T-helper 1 cell treated with Interleukin-12 subunit alpha and Interleukin-12 subunit beta and Interleukin-4 antibody, amounts not matched to agents 30 μg/mL and 1 μg/mL, for 36 hours (primary cell): ENCODE measurements at regions not wholly inside any gene's neighbourhood (a gene's known extent, or its start where the extent isn't known, plus 50 kb on each side); places are given as distances from the start of the nearest gene placed in this dataset.

ENCODE experiments used
- H3K27ac Mint-ChIP-seq: one replicate; pipeline ENCODE4 v1.8.0; 2021; ENCODE audit warnings: mild to moderate bottlenecking, mixed read lengths
- H3K27me3 Mint-ChIP-seq: one replicate; pipeline ENCODE4 v1.8.0; 2021; ENCODE audit warnings: low read depth, mixed read lengths
- H3K36me3 Mint-ChIP-seq: one replicate; pipeline ENCODE4 v1.8.0; 2021; ENCODE audit warnings: low read depth, mixed read lengths
- H3K4me1 Mint-ChIP-seq: one replicate; pipeline ENCODE4 v1.8.0; 2021; ENCODE audit warnings: low read depth, mixed read lengths
- H3K4me3 Mint-ChIP-seq: one replicate; pipeline ENCODE4 v1.8.0; 2021; ENCODE audit warnings: mild to moderate bottlenecking, moderate library complexity, mixed read lengths
- H3K9me3 Mint-ChIP-seq: one replicate; pipeline ENCODE4 v1.8.0; 2021; ENCODE audit warnings: mixed read lengths

DNA sequence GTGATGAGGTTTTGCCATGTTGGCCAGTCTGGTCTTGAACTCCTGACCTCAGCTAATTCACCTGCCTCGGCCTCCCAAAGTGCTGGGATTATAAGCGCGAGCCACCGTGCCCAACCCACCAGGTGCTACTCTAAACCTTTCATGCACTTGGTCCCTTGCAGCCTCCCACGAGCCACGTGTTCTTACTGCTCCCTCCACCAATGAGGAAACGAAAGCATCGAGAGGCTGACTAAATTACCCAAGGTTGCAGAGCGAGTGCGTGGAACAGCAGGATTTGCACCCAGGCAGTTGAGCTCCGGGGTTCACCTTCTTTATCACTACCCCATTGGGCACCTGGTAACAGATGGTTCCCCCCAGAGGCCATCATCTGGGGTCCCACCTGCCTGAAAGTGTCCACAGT, 208.3 kb downstream of the LY86 start:
- H3K4me3 Mint-ChIP-seq, result no peak overlapping the region
- no peaks in the 10 kb centered on the region for H3K9me3 Mint-ChIP-seq
- H3K36me3 Mint-ChIP-seq, result peaks cover 2% of the 10 kb centered on the region
- H3K27ac Mint-ChIP-seq, result no peak overlapping the region
- H3K4me1 Mint-ChIP-seq, result peaks cover 54% of the 10 kb centered on the region
- peaks cover 5% of the 10 kb centered on the region for H3K27me3 Mint-ChIP-seq

DNA sequence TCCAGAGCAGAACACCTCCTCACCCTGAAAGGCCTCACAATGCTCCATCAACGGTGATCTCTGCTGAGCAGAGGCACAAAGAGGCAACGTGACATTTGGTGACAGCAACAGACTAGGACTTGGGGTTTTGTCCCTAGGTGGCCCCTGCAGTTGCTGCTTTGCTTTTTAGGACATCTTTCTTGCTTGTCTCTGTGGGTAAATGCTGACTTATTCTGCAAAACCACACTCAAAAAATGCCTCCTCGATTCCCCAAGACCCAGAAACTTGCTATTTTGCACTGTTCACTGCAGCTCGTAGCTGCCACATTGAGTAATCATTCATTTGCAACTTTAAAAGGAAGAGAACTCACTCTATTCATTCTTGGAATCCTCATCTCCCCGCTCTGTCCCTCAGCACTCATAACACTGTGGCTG, 209.9 kb downstream of the LY86 start:
- Mint-ChIP-seq H3K36me3 (peaks cover 2% of the 10 kb centered on the region), H3K27me3 (peaks cover 10% of the 10 kb centered on the region), H3K4me1 (peaks cover 52% of the 10 kb centered on the region), H3K4me3 (peak overlapping the region; percentile 4), H3K27ac (peak overlapping the region; percentile 52), H3K9me3 (no peaks in the 10 kb centered on the region)

DNA sequence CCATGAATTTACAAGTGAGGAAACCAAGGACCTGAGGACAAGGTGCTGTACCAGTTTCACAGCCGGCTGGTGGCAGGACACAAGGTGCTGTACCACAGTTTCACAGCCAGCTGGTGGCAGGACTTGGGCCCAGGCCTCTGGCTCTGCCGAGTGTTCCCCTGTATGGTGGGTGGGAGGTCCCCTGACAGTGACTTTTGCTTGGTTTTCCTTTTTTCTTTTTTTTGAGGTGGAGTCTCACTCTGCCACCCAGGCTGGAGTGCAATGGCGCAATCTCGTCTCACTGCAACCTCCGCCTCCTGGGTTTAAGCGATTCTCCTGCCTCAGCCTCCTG, 212.4 kb downstream of the LY86 start:
- Mint-ChIP-seq H3K36me3 (no peaks in the 10 kb centered on the region), H3K9me3 (no peaks in the 10 kb centered on the region), H3K4me1 (peaks cover 42% of the 10 kb centered on the region), H3K4me3 (no peak overlapping the region), H3K27me3 (peaks cover 5% of the 10 kb centered on the region), H3K27ac (no peak overlapping the region)

- H3K9me3 Mint-ChIP-seq, result no peaks in the 10 kb centered on the region
- peaks cover 42% of the 10 kb centered on the region for H3K4me1 Mint-ChIP-seq
- H3K36me3 Mint-ChIP-seq, result no peaks in the 10 kb centered on the region
- no peak overlapping the region for H3K4me3 Mint-ChIP-seq
- H3K27me3 Mint-ChIP-seq, result peaks cover 10% of the 10 kb centered on the region
- H3K27ac Mint-ChIP-seq, result no peak overlapping the region
These were observed 213.2 kb downstream of the LY86 start for GRCh38 chr6:6801635-6802218.

DNA sequence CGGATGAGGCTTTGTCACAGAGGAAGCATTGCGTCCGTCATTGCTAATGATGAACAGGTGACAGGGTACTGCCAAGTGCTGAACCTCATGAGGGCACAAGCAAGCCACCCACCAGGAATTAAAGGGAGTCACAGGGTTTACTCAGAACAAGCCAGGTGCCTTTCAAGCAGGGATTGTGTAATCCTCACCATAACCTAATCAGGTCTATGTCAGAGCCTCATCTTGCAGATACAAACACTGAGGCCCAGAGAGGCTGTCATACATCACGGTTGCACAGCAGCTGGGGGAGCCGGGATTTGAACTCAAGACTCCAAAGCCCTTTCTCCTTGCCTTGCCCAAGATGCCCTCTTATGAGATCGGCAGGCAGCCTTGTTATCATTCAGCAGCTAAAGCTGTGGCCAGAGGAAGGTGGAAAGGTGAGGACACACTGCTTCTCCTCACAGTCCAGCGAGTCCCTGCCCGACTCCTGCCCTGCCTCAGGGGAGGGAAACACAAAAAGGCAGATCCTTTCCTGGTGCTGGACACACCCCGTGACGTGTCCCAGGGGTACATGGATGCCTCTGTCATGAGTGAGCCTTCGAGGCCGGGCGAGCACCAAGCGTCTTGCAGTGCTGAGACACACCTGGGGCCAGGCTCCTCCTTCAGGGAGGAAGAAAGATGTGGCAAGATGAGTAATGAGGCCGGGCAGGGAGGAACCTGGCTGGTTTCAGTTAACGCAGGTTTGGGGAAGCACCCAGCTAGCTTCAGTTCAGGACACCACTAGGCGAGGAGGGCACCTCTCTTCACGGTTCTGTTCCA, 214.9 kb downstream of the LY86 start:
- no peak overlapping the region for H3K4me3 Mint-ChIP-seq
- peaks cover 30% of the 10 kb centered on the region for H3K4me1 Mint-ChIP-seq

DNA sequence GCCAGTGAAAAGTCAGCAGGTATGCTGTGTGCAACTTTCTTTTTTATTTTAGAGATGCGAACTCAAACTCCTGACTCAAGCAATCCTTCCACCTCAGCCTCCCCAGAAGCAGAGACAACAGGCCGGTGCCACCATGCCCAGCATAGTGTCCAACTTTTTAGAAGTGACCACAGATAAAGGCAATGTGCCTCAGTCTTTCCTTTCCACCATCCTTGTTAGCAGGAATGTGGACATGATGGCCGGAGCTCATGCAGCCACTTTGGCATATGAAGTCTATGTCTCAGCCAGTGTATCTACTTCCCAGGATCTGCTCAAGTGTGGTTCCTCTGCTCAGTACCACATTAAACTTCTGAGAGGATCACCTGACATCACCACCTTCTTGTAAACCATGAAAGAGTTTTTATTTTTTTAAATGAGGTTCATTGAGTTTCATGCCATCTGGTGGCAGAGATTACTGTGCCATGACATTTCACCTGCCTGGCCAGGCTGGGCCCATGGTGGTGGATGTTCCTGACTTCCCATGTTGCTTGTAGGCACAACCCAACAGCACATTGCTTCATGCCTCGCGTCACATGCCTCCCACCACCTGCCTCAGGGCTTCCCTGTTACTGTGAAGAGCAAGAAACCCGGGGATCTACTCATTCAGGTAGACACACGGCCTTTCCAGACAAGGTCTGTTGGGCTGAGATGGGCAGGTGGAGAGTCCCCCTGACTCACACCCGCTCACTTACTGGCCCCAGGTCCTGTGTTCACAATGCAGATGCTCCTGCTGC, 216.5 kb downstream of the LY86 start:
- Mint-ChIP-seq H3K4me1 (peaks cover 24% of the 10 kb centered on the region), H3K27ac (no peak overlapping the region), H3K4me3 (no peak overlapping the region), H3K9me3 (no peaks in the 10 kb centered on the region), H3K27me3 (peaks cover 33% of the 10 kb centered on the region), H3K36me3 (no peaks in the 10 kb centered on the region)

More for the DNA sequence above, 214.9 kb downstream of the LY86 start:
- H3K27ac Mint-ChIP-seq, result no peak overlapping the region
- H3K27me3 Mint-ChIP-seq, result peaks cover 20% of the 10 kb centered on the region
- H3K36me3 Mint-ChIP-seq, result no peaks in the 10 kb centered on the region
- no peaks in the 10 kb centered on the region for H3K9me3 Mint-ChIP-seq

GRCh38 chr6:6806844-6807518, 218.5 kb downstream of the LY86 start:
- no peak overlapping the region for H3K4me3 Mint-ChIP-seq
- no peaks in the 10 kb centered on the region for H3K9me3 Mint-ChIP-seq
- peaks cover 37% of the 10 kb centered on the region for H3K27me3 Mint-ChIP-seq
- H3K36me3 Mint-ChIP-seq, result no peaks in the 10 kb centered on the region
- H3K27ac Mint-ChIP-seq, result no peak overlapping the region
- peaks cover 35% of the 10 kb centered on the region for H3K4me1 Mint-ChIP-seq

- no peaks in the 10 kb centered on the region for H3K9me3 Mint-ChIP-seq
- peaks cover 31% of the 10 kb centered on the region for H3K4me1 Mint-ChIP-seq
- H3K27me3 Mint-ChIP-seq, result peaks cover 32% of the 10 kb centered on the region
- no peak overlapping the region for H3K4me3 Mint-ChIP-seq
- no peak overlapping the region for H3K27ac Mint-ChIP-seq
- no peaks in the 10 kb centered on the region for H3K36me3 Mint-ChIP-seq
These were observed 219.8 kb downstream of the LY86 start for GRCh38 chr6:6808343-6808742.

- Mint-ChIP-seq H3K27me3 (peaks cover 34% of the 10 kb centered on the region), H3K36me3 (no peaks in the 10 kb centered on the region), H3K4me1 (peaks cover 26% of the 10 kb centered on the region), H3K9me3 (no peaks in the 10 kb centered on the region), H3K4me3 (no peak overlapping the region), H3K27ac (no peak overlapping the region)
These were observed 220.4 kb downstream of the LY86 start for GRCh38 chr6:6808915-6809314.

GRCh38 chr6:6810727-6811126, 222.2 kb downstream of the LY86 start:
- H3K27me3 Mint-ChIP-seq, result peaks cover 37% of the 10 kb centered on the region
- no peaks in the 10 kb centered on the region for H3K9me3 Mint-ChIP-seq
- H3K4me3 Mint-ChIP-seq, result peak overlapping the region; percentile 93
- peak overlapping the region; percentile 95 for H3K27ac Mint-ChIP-seq
- H3K4me1 Mint-ChIP-seq, result peaks cover 27% of the 10 kb centered on the region
- H3K36me3 Mint-ChIP-seq, result no peaks in the 10 kb centered on the region

- Mint-ChIP-seq H3K27ac (peak overlapping the region; percentile 95), H3K27me3 (peaks cover 35% of the 10 kb centered on the region), H3K9me3 (no peaks in the 10 kb centered on the region)
These were observed 222.8 kb downstream of the LY86 start for GRCh38 chr6:6811128-6812009.

DNA sequence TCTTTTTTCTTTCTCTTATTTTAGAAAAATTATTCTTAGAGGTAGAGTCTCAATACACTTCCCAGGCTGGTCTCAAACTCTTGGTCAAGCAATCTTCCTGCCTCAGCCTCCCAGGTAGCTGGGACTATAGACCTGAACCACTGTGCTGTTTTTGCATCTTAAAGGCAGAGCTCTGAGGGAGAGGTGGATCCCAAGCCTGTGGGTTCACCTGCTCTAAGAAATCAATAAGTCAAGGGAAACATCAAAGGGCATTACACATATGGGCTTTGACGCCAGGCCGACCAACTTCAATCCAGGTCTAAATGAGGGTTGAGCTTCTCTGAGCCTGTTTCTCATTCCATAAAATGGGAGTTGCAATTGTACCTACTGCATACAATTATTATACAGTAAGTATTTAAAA, 223.9 kb downstream of the LY86 start:
- no peak overlapping the region for H3K4me3 Mint-ChIP-seq
- peaks cover 27% of the 10 kb centered on the region for H3K4me1 Mint-ChIP-seq
- peaks cover 28% of the 10 kb centered on the region for H3K27me3 Mint-ChIP-seq
- H3K9me3 Mint-ChIP-seq, result no peaks in the 10 kb centered on the region
- no peak overlapping the region for H3K27ac Mint-ChIP-seq
- no peaks in the 10 kb centered on the region for H3K36me3 Mint-ChIP-seq

More at GRCh38 chr6:6811128-6812009, 222.8 kb downstream of the LY86 start:
- Mint-ChIP-seq H3K4me1 (peaks cover 27% of the 10 kb centered on the region), H3K36me3 (no peaks in the 10 kb centered on the region), H3K4me3 (peak overlapping the region; percentile 93)

GRCh38 chr6:6815732-6816131, 227.2 kb downstream of the LY86 start:
- Mint-ChIP-seq H3K27me3 (peaks cover 15% of the 10 kb centered on the region), H3K4me1 (peaks cover 16% of the 10 kb centered on the region), H3K36me3 (no peaks in the 10 kb centered on the region), H3K9me3 (no peaks in the 10 kb centered on the region), H3K4me3 (no peak overlapping the region), H3K27ac (no peak overlapping the region)

DNA sequence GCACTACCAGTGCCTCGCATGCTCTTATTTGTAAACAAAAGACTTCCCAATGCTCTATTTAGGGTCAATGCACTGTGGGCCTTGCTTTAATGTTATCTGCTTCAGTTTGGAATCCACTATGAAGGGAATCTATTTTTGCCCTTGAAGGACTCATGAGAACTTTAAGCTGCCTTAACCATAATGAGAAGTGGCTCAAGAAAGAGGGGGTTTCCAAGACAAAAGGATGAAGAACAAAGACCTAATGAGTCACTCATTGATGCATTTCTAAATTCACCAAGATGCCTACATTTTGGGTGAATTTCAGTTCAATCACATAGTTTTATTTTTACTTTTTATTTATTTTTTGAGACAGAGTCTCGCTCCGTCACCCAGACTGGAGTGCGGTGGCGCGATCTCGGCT, 228.2 kb downstream of the LY86 start:
- peaks cover 6% of the 10 kb centered on the region for H3K4me1 Mint-ChIP-seq
- H3K36me3 Mint-ChIP-seq, result no peaks in the 10 kb centered on the region
- no peak overlapping the region for H3K27ac Mint-ChIP-seq
- H3K4me3 Mint-ChIP-seq, result no peak overlapping the region
- peaks cover 15% of the 10 kb centered on the region for H3K27me3 Mint-ChIP-seq
- H3K9me3 Mint-ChIP-seq, result no peaks in the 10 kb centered on the region
